RWPE1 (cell line): ENCODE measurements at regions not wholly inside any gene's neighbourhood (a gene's known extent, or its start where the extent isn't known, plus 50 kb on each side); places are given as distances from the start of the nearest gene placed in this dataset.

Experiments
- CTCF ChIA-PET: fragments of 350-600 bp; sonication (Branson Sonifier 250); formaldehyde crosslinking; extraction: SDS; loops from one replicate; lab custom pipeline; 2021; lab: Yijun Ruan, JAX
- POLR2A ChIA-PET: fragments of 400-600 bp; formaldehyde crosslinking; extraction: SDS; loops from one replicate; lab custom pipeline; 2020; ENCODE audit warnings: antibody characterized with exemption; ENCODE audit not compliant: low non-redundant PET; lab: Yijun Ruan, JAX
- DNase-seq: peaks from one replicate; pipeline ENCODE4 v3.0.0; 2012; ENCODE audit warnings: low spot score
- H3K27ac ChIP-seq: fragments of 450-650 bp; 2 replicates; pipeline ENCODE4 v1.5.1; 2017
- CTCF ChIP-seq: fragments of 450-650 bp; conservative IDR thresholded peaks from 2 replicates; pipeline ENCODE4 v1.5.1; 2017; ENCODE audit warnings: low read depth, mild to moderate bottlenecking

- CTCF ChIA-PET = no interaction called here
- H3K27ac ChIP-seq = no peak overlapping the region
- POLR2A ChIA-PET = no interaction called here
- no peak for TF ChIP-seq CTCF
- DNase-seq = no peak
Measured at GRCh38 chr13:106814463-106814862, 246.5 kb upstream of the ARGLU1 start.

GRCh38 chr13:106810069-106810468 is 242.1 kb upstream of the ARGLU1 start:
- POLR2A ChIA-PET = no interaction called here
- CTCF ChIA-PET = no interaction called here
- H3K27ac ChIP-seq = no peak overlapping the region
- DNase-seq = no peak
- no peak for TF ChIP-seq CTCF

- DNase-seq = no peak
- POLR2A ChIA-PET = no interaction called here
- CTCF ChIA-PET = no interaction called here
- TF ChIP-seq CTCF = no peak
- H3K27ac ChIP-seq = no peak overlapping the region
Measured at GRCh38 chr13:106804991-106805390, 237.1 kb upstream of the ARGLU1 start.

GRCh38 chr13:106802917-106803316 is 235.0 kb upstream of the ARGLU1 start:
- DNase-seq = no peak
- H3K27ac ChIP-seq = no peak overlapping the region
- TF ChIP-seq CTCF = no peak
- ChIA-PET CTCF (no interaction called here), POLR2A (no interaction called here)

GRCh38 chr13:106799781-106800335 is 231.9 kb upstream of the ARGLU1 start:
- ChIA-PET POLR2A (no interaction called here), CTCF (interaction anchor here (0.7 kb wide), 1 partner anchor 14 kb away, joined by 3 read pairs; no protein-coding TSS in a partner anchor)
- TF ChIP-seq CTCF = no peak
- DNase-seq = no peak
- no peak overlapping the region for H3K27ac ChIP-seq

GRCh38 chr13:106797081-106797640 is 229.2 kb upstream of the ARGLU1 start:
- ChIA-PET POLR2A (no interaction called here), CTCF (no interaction called here)
- no peak for DNase-seq
- no peak overlapping the region for H3K27ac ChIP-seq
- TF ChIP-seq CTCF = no peak
